ENCODE measurements at regions not wholly inside any gene's neighbourhood (a gene's known extent, or its start where the extent isn't known, plus 50 kb on each side); places are given as distances from the start of the nearest gene placed in this dataset.
"Not testable (repeated sequence)": the region's sequence is repeated elsewhere in the genome, so short reads cannot be mapped to it uniquely, and the experiment has no call there.

GRCh38 chr12:42868291-42868690, 278.7 kb upstream of the PRICKLE1 start:
- H3K9me3 ChIP-seq (ENCODE audit: insufficient read depth, low read depth, low read length): no peaks in the 10 kb centered on the region
- peak; percentile 96 for DNase-seq (ENCODE audit: low read depth)
- no peaks in the 10 kb centered on the region for H3K4me1 ChIP-seq (ENCODE audit: insufficient read depth, low read length)
- H3K27me3 ChIP-seq (ENCODE audit: insufficient read depth, low read length): no peaks in the 10 kb centered on the region
- H3K36me3 ChIP-seq (ENCODE audit: insufficient read depth, low read length): no peaks in the 10 kb centered on the region
- Mint-ChIP-seq H3K27ac (ENCODE audit: unreplicated experiment) (no peak overlapping the region), H3K9me3 (ENCODE audit: unreplicated experiment) (no peaks in the 10 kb centered on the region), H3K36me3 (ENCODE audit: low read depth, unreplicated experiment) (no peaks in the 10 kb centered on the region), H3K4me3 (ENCODE audit: unreplicated experiment) (no peak overlapping the region), H3K27me3 (ENCODE audit: low read depth, unreplicated experiment) (no peaks in the 10 kb centered on the region), H3K4me1 (ENCODE audit: low read depth, unreplicated experiment) (peaks cover 3% of the 10 kb centered on the region)
- no peak for FAIRE-seq
- no peak overlapping the region for H3K4me3 ChIP-seq (ENCODE audit: insufficient read depth, low read depth, low read length)
- no peak for TF ChIP-seq EZH2 (IDR thresholded peaks at IDR 0.05; ENCODE audit: insufficient read depth, low read length)
- TF ChIP-seq, protein P1, sequence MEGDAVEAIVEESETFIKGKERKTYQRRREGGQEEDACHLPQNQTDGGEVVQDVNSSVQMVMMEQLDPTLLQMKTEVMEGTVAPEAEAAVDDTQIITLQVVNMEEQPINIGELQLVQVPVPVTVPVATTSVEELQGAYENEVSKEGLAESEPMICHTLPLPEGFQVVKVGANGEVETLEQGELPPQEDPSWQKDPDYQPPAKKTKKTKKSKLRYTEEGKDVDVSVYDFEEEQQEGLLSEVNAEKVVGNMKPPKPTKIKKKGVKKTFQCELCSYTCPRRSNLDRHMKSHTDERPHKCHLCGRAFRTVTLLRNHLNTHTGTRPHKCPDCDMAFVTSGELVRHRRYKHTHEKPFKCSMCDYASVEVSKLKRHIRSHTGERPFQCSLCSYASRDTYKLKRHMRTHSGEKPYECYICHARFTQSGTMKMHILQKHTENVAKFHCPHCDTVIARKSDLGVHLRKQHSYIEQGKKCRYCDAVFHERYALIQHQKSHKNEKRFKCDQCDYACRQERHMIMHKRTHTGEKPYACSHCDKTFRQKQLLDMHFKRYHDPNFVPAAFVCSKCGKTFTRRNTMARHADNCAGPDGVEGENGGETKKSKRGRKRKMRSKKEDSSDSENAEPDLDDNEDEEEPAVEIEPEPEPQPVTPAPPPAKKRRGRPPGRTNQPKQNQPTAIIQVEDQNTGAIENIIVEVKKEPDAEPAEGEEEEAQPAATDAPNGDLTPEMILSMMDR (IDR thresholded peaks at IDR 0.05; ENCODE audit: insufficient read depth, low read depth, low read length): no peak
- H2AFZ ChIP-seq (ENCODE audit: low read depth, low read length): no peak overlapping the region
- H3K27ac ChIP-seq (ENCODE audit: low read depth, low read length): no peak overlapping the region
- no peak overlapping the region for H3K4me2 ChIP-seq (ENCODE audit: low read length)
- no peaks in the 10 kb centered on the region for H3K79me2 ChIP-seq (ENCODE audit: insufficient read depth, low read length)
- no peak overlapping the region for H3K9ac ChIP-seq (ENCODE audit: low read length)
- no peaks in the 10 kb centered on the region for H4K20me1 ChIP-seq (ENCODE audit: insufficient read depth, low read length)

GRCh38 chr12:42865282-42865681, 275.7 kb upstream of the PRICKLE1 start:
- Histone ChIP-seq H4K20me1 (ENCODE audit: insufficient read depth, low read length) (no peaks in the 10 kb centered on the region), H3K36me3 (ENCODE audit: insufficient read depth, low read length) (no peaks in the 10 kb centered on the region), H3K27ac (ENCODE audit: low read depth, low read length) (no peak overlapping the region), H3K79me2 (ENCODE audit: insufficient read depth, low read length) (no peaks in the 10 kb centered on the region), H3K4me2 (ENCODE audit: low read length) (no peak overlapping the region), H3K9ac (ENCODE audit: low read length) (no peak overlapping the region), H3K4me1 (ENCODE audit: insufficient read depth, low read length) (peaks cover 7% of the 10 kb centered on the region), H3K4me3 (ENCODE audit: insufficient read depth, low read depth, low read length) (no peak overlapping the region), H3K9me3 (ENCODE audit: insufficient read depth, low read depth, low read length) (no peaks in the 10 kb centered on the region), H2AFZ (ENCODE audit: low read depth, low read length) (no peak overlapping the region), H3K27me3 (ENCODE audit: insufficient read depth, low read length) (no peaks in the 10 kb centered on the region)
- TF ChIP-seq, protein P1 (IDR thresholded peaks at IDR 0.05; ENCODE audit: insufficient read depth, low read depth, low read length): no peak
- TF ChIP-seq EZH2 (IDR thresholded peaks at IDR 0.05; ENCODE audit: insufficient read depth, low read length): no peak
- Mint-ChIP-seq H3K27ac (ENCODE audit: unreplicated experiment) (no peak overlapping the region), H3K4me1 (ENCODE audit: low read depth, unreplicated experiment) (peaks cover 13% of the 10 kb centered on the region), H3K9me3 (ENCODE audit: unreplicated experiment) (no peaks in the 10 kb centered on the region), H3K36me3 (ENCODE audit: low read depth, unreplicated experiment) (no peaks in the 10 kb centered on the region), H3K27me3 (ENCODE audit: low read depth, unreplicated experiment) (no peaks in the 10 kb centered on the region), H3K4me3 (ENCODE audit: unreplicated experiment) (no peak overlapping the region)
- FAIRE-seq (no peak), DNase-seq (ENCODE audit: low read depth) (peak; percentile 48)

- peaks cover 7% of the 10 kb centered on the region for H3K4me1 ChIP-seq (ENCODE audit: insufficient read depth, low read length)
- H3K27me3 ChIP-seq (ENCODE audit: insufficient read depth, low read length): no peaks in the 10 kb centered on the region
- H3K27ac ChIP-seq (ENCODE audit: low read depth, low read length): no peak overlapping the region
- Mint-ChIP-seq H3K4me3 (ENCODE audit: unreplicated experiment) (no peak overlapping the region), H3K9me3 (ENCODE audit: unreplicated experiment) (no peaks in the 10 kb centered on the region), H3K36me3 (ENCODE audit: low read depth, unreplicated experiment) (no peaks in the 10 kb centered on the region), H3K27me3 (ENCODE audit: low read depth, unreplicated experiment) (no peaks in the 10 kb centered on the region), H3K4me1 (ENCODE audit: low read depth, unreplicated experiment) (peaks cover 23% of the 10 kb centered on the region), H3K27ac (ENCODE audit: unreplicated experiment) (peak overlapping the region; percentile 35)
- no peaks in the 10 kb centered on the region for H4K20me1 ChIP-seq (ENCODE audit: insufficient read depth, low read length)
- H3K9ac ChIP-seq (ENCODE audit: low read length): no peak overlapping the region
- no peak overlapping the region for H2AFZ ChIP-seq (ENCODE audit: low read depth, low read length)
- H3K4me2 ChIP-seq (ENCODE audit: low read length): peak overlapping the region; percentile 25
- H3K9me3 ChIP-seq (ENCODE audit: insufficient read depth, low read depth, low read length): no peaks in the 10 kb centered on the region
- DNase-seq (ENCODE audit: low read depth): peak; percentile 89
- TF ChIP-seq, protein P1 (IDR thresholded peaks at IDR 0.05; ENCODE audit: insufficient read depth, low read depth, low read length): no peak
- no peak for TF ChIP-seq EZH2 (IDR thresholded peaks at IDR 0.05; ENCODE audit: insufficient read depth, low read length)
- H3K4me3 ChIP-seq (ENCODE audit: insufficient read depth, low read depth, low read length): no peak overlapping the region
- FAIRE-seq: no peak
- no peaks in the 10 kb centered on the region for H3K36me3 ChIP-seq (ENCODE audit: insufficient read depth, low read length)
- no peaks in the 10 kb centered on the region for H3K79me2 ChIP-seq (ENCODE audit: insufficient read depth, low read length)
Measured at GRCh38 chr12:42862055-42862454, 272.5 kb upstream of the PRICKLE1 start.

GRCh38 chr12:42860331-42860730, 270.8 kb upstream of the PRICKLE1 start:
- not testable (repeated sequence) for H4K20me1 ChIP-seq (ENCODE audit: insufficient read depth, low read length); FAIRE-seq; H2AFZ ChIP-seq (ENCODE audit: low read depth, low read length); H3K36me3 ChIP-seq (ENCODE audit: insufficient read depth, low read length); H3K79me2 ChIP-seq (ENCODE audit: insufficient read depth, low read length); H3K36me3 Mint-ChIP-seq (ENCODE audit: low read depth, unreplicated experiment); H3K4me1 ChIP-seq (ENCODE audit: insufficient read depth, low read length); H3K9me3 ChIP-seq (ENCODE audit: insufficient read depth, low read depth, low read length); H3K4me3 Mint-ChIP-seq (ENCODE audit: unreplicated experiment); H3K27ac ChIP-seq (ENCODE audit: low read depth, low read length); H3K4me2 ChIP-seq (ENCODE audit: low read length); H3K27me3 Mint-ChIP-seq (ENCODE audit: low read depth, unreplicated experiment); H3K27me3 ChIP-seq (ENCODE audit: insufficient read depth, low read length); H3K9ac ChIP-seq (ENCODE audit: low read length); H3K4me3 ChIP-seq (ENCODE audit: insufficient read depth, low read depth, low read length); H3K9me3 Mint-ChIP-seq (ENCODE audit: unreplicated experiment)
- Mint-ChIP-seq H3K4me1 (ENCODE audit: low read depth, unreplicated experiment) (peaks cover 23% of the 10 kb centered on the region), H3K27ac (ENCODE audit: unreplicated experiment) (peak overlapping the region; percentile 60)
- peak; percentile 75 for DNase-seq (ENCODE audit: low read depth)
